ENCODE measurements at regions not wholly inside any gene's neighbourhood (a gene's known extent, or its start where the extent isn't known, plus 50 kb on each side); places are given as distances from the start of the nearest gene placed in this dataset.

DNA sequence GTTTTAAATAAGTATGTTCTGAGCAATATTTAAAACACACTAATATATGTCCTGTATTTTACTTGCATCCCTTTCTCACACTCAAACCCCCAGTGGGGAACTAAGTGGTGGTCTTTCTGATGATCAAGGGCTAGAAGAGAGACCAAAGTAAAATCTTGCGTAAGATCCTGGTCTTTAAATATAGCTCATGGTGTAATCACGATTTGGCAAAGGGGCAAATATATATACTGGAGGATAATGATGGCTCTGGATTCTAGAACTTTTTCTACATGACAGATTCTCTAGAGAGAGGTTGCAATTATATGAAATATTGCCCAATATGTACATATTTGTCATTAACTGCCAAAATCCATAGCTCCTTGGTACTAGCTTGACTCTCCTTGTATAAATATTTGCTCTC is 438.3 kb downstream of the NXPH1 start:
- TF ChIP-seq POLR2AphosphoS5 (IDR thresholded peaks at IDR 0.05; ENCODE audit: low read depth, low read length) (no peak), FOXP2 (optimal IDR thresholded peaks at IDR 0.05; ENCODE audit: borderline replicate concordance, extremely low read depth, extremely low read length, insufficient read depth) (no peak), TAF1 (IDR thresholded peaks at IDR 0.05; ENCODE audit: borderline replicate concordance, insufficient read depth, low read length) (no peak), SIN3A (IDR thresholded peaks at IDR 0.05; ENCODE audit: borderline replicate concordance, insufficient read depth, low read length) (no peak)
- TF ChIP-seq, protein P1, sequence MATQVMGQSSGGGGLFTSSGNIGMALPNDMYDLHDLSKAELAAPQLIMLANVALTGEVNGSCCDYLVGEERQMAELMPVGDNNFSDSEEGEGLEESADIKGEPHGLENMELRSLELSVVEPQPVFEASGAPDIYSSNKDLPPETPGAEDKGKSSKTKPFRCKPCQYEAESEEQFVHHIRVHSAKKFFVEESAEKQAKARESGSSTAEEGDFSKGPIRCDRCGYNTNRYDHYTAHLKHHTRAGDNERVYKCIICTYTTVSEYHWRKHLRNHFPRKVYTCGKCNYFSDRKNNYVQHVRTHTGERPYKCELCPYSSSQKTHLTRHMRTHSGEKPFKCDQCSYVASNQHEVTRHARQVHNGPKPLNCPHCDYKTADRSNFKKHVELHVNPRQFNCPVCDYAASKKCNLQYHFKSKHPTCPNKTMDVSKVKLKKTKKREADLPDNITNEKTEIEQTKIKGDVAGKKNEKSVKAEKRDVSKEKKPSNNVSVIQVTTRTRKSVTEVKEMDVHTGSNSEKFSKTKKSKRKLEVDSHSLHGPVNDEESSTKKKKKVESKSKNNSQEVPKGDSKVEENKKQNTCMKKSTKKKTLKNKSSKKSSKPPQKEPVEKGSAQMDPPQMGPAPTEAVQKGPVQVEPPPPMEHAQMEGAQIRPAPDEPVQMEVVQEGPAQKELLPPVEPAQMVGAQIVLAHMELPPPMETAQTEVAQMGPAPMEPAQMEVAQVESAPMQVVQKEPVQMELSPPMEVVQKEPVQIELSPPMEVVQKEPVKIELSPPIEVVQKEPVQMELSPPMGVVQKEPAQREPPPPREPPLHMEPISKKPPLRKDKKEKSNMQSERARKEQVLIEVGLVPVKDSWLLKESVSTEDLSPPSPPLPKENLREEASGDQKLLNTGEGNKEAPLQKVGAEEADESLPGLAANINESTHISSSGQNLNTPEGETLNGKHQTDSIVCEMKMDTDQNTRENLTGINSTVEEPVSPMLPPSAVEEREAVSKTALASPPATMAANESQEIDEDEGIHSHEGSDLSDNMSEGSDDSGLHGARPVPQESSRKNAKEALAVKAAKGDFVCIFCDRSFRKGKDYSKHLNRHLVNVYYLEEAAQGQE (IDR thresholded peaks at IDR 0.05; ENCODE audit: insufficient read depth in 1 of 2, low read depth in 2 of 2, low read length in 2 of 2) = no peak

DNA sequence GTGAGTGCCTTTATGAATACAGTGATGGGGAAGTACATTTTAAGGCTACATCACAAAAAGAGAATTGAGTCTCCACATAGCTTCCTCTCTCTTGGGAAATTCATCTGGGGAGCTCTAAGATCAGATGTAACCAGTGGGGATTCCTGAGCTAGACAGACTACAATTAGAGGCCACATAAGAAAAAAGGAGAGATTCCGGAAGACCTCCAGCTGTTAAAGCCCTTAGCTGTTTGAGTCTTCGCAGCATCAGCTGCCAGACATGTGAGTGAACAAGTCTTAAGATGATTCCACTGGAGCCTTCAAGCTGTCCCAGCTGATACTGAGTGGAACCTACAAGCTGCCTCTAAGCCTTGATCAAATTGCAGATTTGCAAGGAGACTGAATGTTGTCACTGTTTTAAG is 448.5 kb downstream of the NXPH1 start:
- TF ChIP-seq FOXP2 (optimal IDR thresholded peaks at IDR 0.05; ENCODE audit: borderline replicate concordance, extremely low read depth, extremely low read length, insufficient read depth) = no peak
- no peak for TF ChIP-seq SIN3A (IDR thresholded peaks at IDR 0.05; ENCODE audit: borderline replicate concordance, insufficient read depth, low read length)
- TF ChIP-seq POLR2AphosphoS5 (IDR thresholded peaks at IDR 0.05; ENCODE audit: low read depth, low read length) = no peak
- TF ChIP-seq, protein P1 (IDR thresholded peaks at IDR 0.05; ENCODE audit: insufficient read depth in 1 of 2, low read depth in 2 of 2, low read length in 2 of 2) = no peak
- TF ChIP-seq TAF1 (IDR thresholded peaks at IDR 0.05; ENCODE audit: borderline replicate concordance, insufficient read depth, low read length) = no peak

DNA sequence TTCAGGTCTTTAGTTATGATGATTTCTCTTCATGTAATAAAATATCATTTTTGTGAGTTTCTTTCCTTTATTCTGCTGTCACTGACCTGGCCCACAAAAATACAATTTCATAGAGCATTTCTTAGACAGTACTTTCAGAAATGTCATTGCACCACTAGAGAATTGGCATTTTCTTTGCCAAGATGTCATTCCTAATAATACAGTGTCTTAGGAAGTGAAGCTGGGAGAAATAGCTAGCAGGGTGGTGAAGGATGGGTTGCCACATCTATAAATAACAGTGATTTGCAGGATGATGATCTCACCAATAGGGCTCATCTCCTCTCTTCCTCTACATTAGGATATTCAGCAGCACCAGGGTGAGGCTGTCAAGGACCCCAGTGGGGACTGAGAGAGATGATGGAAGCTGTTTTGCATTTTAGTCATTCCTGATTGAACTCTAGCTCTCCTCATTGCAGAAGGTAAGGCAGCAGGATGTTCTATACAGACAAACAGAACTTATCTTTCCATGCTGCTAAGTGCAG is 452.1 kb downstream of the NXPH1 start:
- TF ChIP-seq POLR2AphosphoS5 (IDR thresholded peaks at IDR 0.05; ENCODE audit: low read depth, low read length) (no peak), TAF1 (IDR thresholded peaks at IDR 0.05; ENCODE audit: borderline replicate concordance, insufficient read depth, low read length) (no peak), SIN3A (IDR thresholded peaks at IDR 0.05; ENCODE audit: borderline replicate concordance, insufficient read depth, low read length) (no peak), FOXP2 (optimal IDR thresholded peaks at IDR 0.05; ENCODE audit: borderline replicate concordance, extremely low read depth, extremely low read length, insufficient read depth) (no peak)
- TF ChIP-seq, protein P1 (IDR thresholded peaks at IDR 0.05; ENCODE audit: insufficient read depth in 1 of 2, low read depth in 2 of 2, low read length in 2 of 2) = no peak

DNA sequence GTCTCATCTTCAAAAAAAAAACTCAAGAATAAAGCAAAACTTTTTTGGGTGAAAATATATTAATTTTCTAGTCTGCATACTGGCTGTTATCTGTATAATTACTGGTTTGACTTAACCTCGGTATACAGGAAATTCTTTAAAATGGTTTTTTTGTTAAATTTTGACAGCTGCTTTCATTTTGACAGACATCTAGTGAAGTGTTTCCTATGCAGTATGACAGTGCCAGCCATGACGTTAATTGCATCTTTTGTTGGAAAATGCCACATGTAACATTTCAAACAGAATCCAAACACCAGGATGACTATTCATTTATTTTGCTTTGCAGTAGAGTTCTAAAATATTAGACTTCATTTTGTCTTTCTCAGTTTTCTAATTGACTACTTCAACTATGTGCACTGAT is 460.4 kb downstream of the NXPH1 start:
- TF ChIP-seq, protein P1 (IDR thresholded peaks at IDR 0.05; ENCODE audit: insufficient read depth in 1 of 2, low read depth in 2 of 2, low read length in 2 of 2) = no peak
- TF ChIP-seq FOXP2 (optimal IDR thresholded peaks at IDR 0.05; ENCODE audit: borderline replicate concordance, extremely low read depth, extremely low read length, insufficient read depth) (no peak), TAF1 (IDR thresholded peaks at IDR 0.05; ENCODE audit: borderline replicate concordance, insufficient read depth, low read length) (no peak), SIN3A (IDR thresholded peaks at IDR 0.05; ENCODE audit: borderline replicate concordance, insufficient read depth, low read length) (no peak), POLR2AphosphoS5 (IDR thresholded peaks at IDR 0.05; ENCODE audit: low read depth, low read length) (no peak)

All from PFSK-1 (cell line).